ENCODE measurements at regions not wholly inside any gene's neighbourhood (a gene's known extent, or its start where the extent isn't known, plus 50 kb on each side); places are given as distances from the start of the nearest gene placed in this dataset.

- no peak for DNase-seq
- Mint-ChIP-seq H3K9me3 (peaks cover 14% of the 10 kb centered on the region), H3K4me3 (no peak overlapping the region), H3K4me1 (peaks cover 12% of the 10 kb centered on the region), H3K36me3 (ENCODE audit: low read depth) (peaks cover 1% of the 10 kb centered on the region), H3K27ac (no peak overlapping the region), H3K27me3 (no peaks in the 10 kb centered on the region)
- ATAC-seq: no peak
Measured at GRCh38 chr13:22176968-22177520, 506.2 kb downstream of the FGF9 start.

- no peaks in the 10 kb centered on the region for H3K4me1 Mint-ChIP-seq
- peaks cover 3% of the 10 kb centered on the region for H3K36me3 Mint-ChIP-seq (ENCODE audit: low read depth)
- no peaks in the 10 kb centered on the region for H3K27me3 Mint-ChIP-seq
- H3K9me3 Mint-ChIP-seq: peaks cover 14% of the 10 kb centered on the region
- ATAC-seq (no peak), DNase-seq (no peak)
- no peak overlapping the region for H3K4me3 Mint-ChIP-seq
- no peak overlapping the region for H3K27ac Mint-ChIP-seq
Measured at GRCh38 chr13:22178878-22179277, 508.0 kb downstream of the FGF9 start.

- Mint-ChIP-seq H3K4me1 (peaks cover 2% of the 10 kb centered on the region), H3K4me3 (no peak overlapping the region), H3K9me3 (peaks cover 4% of the 10 kb centered on the region), H3K27ac (no peak overlapping the region), H3K27me3 (no peaks in the 10 kb centered on the region), H3K36me3 (ENCODE audit: low read depth) (peaks cover 1% of the 10 kb centered on the region)
- ATAC-seq (no peak), DNase-seq (no peak)
Measured at GRCh38 chr13:22187329-22187728, 516.5 kb downstream of the FGF9 start.

GRCh38 chr13:22189176-22190048 is 518.5 kb downstream of the FGF9 start:
- no peak for ATAC-seq
- no peaks in the 10 kb centered on the region for H3K36me3 Mint-ChIP-seq (ENCODE audit: low read depth)
- no peak overlapping the region for H3K4me3 Mint-ChIP-seq
- H3K9me3 Mint-ChIP-seq: peaks cover 1% of the 10 kb centered on the region
- peaks cover 2% of the 10 kb centered on the region for H3K4me1 Mint-ChIP-seq
- no peaks in the 10 kb centered on the region for H3K27me3 Mint-ChIP-seq
- no peak overlapping the region for H3K27ac Mint-ChIP-seq
- DNase-seq: no peak

- no peaks in the 10 kb centered on the region for H3K9me3 Mint-ChIP-seq
- DNase-seq: no peak
- no peak overlapping the region for H3K27ac Mint-ChIP-seq
- peak; percentile 59 for ATAC-seq
- H3K36me3 Mint-ChIP-seq (ENCODE audit: low read depth): no peaks in the 10 kb centered on the region
- H3K27me3 Mint-ChIP-seq: no peaks in the 10 kb centered on the region
- H3K4me3 Mint-ChIP-seq: no peak overlapping the region
- H3K4me1 Mint-ChIP-seq: peaks cover 1% of the 10 kb centered on the region
Measured at GRCh38 chr13:22193070-22193469, 522.2 kb downstream of the FGF9 start.

GRCh38 chr13:22194106-22194805 is 523.4 kb downstream of the FGF9 start:
- H3K27ac Mint-ChIP-seq: no peak overlapping the region
- no peaks in the 10 kb centered on the region for H3K36me3 Mint-ChIP-seq (ENCODE audit: low read depth)
- ATAC-seq: no peak
- DNase-seq: no peak
- no peaks in the 10 kb centered on the region for H3K27me3 Mint-ChIP-seq
- peaks cover 2% of the 10 kb centered on the region for H3K4me1 Mint-ChIP-seq
- no peaks in the 10 kb centered on the region for H3K9me3 Mint-ChIP-seq
- no peak overlapping the region for H3K4me3 Mint-ChIP-seq

GRCh38 chr13:22195726-22196125 is 524.9 kb downstream of the FGF9 start:
- Mint-ChIP-seq H3K27ac (no peak overlapping the region), H3K9me3 (no peaks in the 10 kb centered on the region), H3K27me3 (no peaks in the 10 kb centered on the region), H3K36me3 (ENCODE audit: low read depth) (no peaks in the 10 kb centered on the region), H3K4me1 (peaks cover 2% of the 10 kb centered on the region), H3K4me3 (no peak overlapping the region)
- DNase-seq (no peak), ATAC-seq (no peak)

GRCh38 chr13:22196777-22197176 is 525.9 kb downstream of the FGF9 start:
- Mint-ChIP-seq H3K36me3 (ENCODE audit: low read depth) (no peaks in the 10 kb centered on the region), H3K4me3 (no peak overlapping the region), H3K27me3 (no peaks in the 10 kb centered on the region), H3K4me1 (peaks cover 2% of the 10 kb centered on the region), H3K9me3 (no peaks in the 10 kb centered on the region), H3K27ac (no peak overlapping the region)
- DNase-seq (no peak), ATAC-seq (peak; percentile 28)

- H3K4me3 Mint-ChIP-seq: no peak overlapping the region
- DNase-seq (no peak), ATAC-seq (no peak)
- no peaks in the 10 kb centered on the region for H3K9me3 Mint-ChIP-seq
- H3K36me3 Mint-ChIP-seq (ENCODE audit: low read depth): no peaks in the 10 kb centered on the region
- no peak overlapping the region for H3K27ac Mint-ChIP-seq
- H3K27me3 Mint-ChIP-seq: no peaks in the 10 kb centered on the region
- H3K4me1 Mint-ChIP-seq: peaks cover 2% of the 10 kb centered on the region
Measured at GRCh38 chr13:22198001-22198400, 527.1 kb downstream of the FGF9 start.

- Mint-ChIP-seq H3K36me3 (ENCODE audit: low read depth) (no peaks in the 10 kb centered on the region), H3K4me3 (no peak overlapping the region), H3K4me1 (peaks cover 2% of the 10 kb centered on the region), H3K27ac (no peak overlapping the region), H3K27me3 (no peaks in the 10 kb centered on the region), H3K9me3 (no peaks in the 10 kb centered on the region)
- ATAC-seq (no peak), DNase-seq (no peak)
Measured at GRCh38 chr13:22198641-22199217, 527.9 kb downstream of the FGF9 start.

- Mint-ChIP-seq H3K36me3 (ENCODE audit: low read depth) (no peaks in the 10 kb centered on the region), H3K27me3 (no peaks in the 10 kb centered on the region), H3K9me3 (no peaks in the 10 kb centered on the region), H3K4me1 (peaks cover 2% of the 10 kb centered on the region), H3K4me3 (no peak overlapping the region), H3K27ac (no peak overlapping the region)
- no peak for DNase-seq
- no peak for ATAC-seq
Measured at GRCh38 chr13:22200440-22200839, 529.6 kb downstream of the FGF9 start.

GRCh38 chr13:22201375-22201925 is 530.6 kb downstream of the FGF9 start:
- no peaks in the 10 kb centered on the region for H3K9me3 Mint-ChIP-seq
- H3K4me3 Mint-ChIP-seq: no peak overlapping the region
- H3K27me3 Mint-ChIP-seq: no peaks in the 10 kb centered on the region
- H3K4me1 Mint-ChIP-seq: peaks cover 2% of the 10 kb centered on the region
- H3K36me3 Mint-ChIP-seq (ENCODE audit: low read depth): no peaks in the 10 kb centered on the region
- ATAC-seq: no peak
- H3K27ac Mint-ChIP-seq: no peak overlapping the region
- no peak for DNase-seq

- H3K27me3 Mint-ChIP-seq: no peaks in the 10 kb centered on the region
- no peak for DNase-seq
- no peaks in the 10 kb centered on the region for H3K9me3 Mint-ChIP-seq
- peaks cover 19% of the 10 kb centered on the region for H3K4me1 Mint-ChIP-seq
- H3K27ac Mint-ChIP-seq: no peak overlapping the region
- H3K4me3 Mint-ChIP-seq: no peak overlapping the region
- no peak for ATAC-seq
- H3K36me3 Mint-ChIP-seq (ENCODE audit: low read depth): no peaks in the 10 kb centered on the region
Measured at GRCh38 chr13:22210134-22210930, 539.5 kb downstream of the FGF9 start.

GRCh38 chr13:22211876-22212275 is 541.0 kb downstream of the FGF9 start:
- ATAC-seq: peak; percentile 42
- Mint-ChIP-seq H3K36me3 (ENCODE audit: low read depth) (no peaks in the 10 kb centered on the region), H3K4me3 (no peak overlapping the region), H3K27ac (no peak overlapping the region), H3K9me3 (no peaks in the 10 kb centered on the region), H3K4me1 (peaks cover 21% of the 10 kb centered on the region), H3K27me3 (no peaks in the 10 kb centered on the region)
- DNase-seq: no peak

All from activated naive CD8-positive, alpha-beta T cell treated with anti-CD3 and anti-CD28 coated beads, Interleukin-2, amount 50 U/mL, for 24 hours (primary cell).